Muscle of leg (tissue), 3 donors: ENCODE measurements at regions not wholly inside any gene's neighbourhood (a gene's known extent, or its start where the extent isn't known, plus 50 kb on each side); places are given as distances from the start of the nearest gene placed in this dataset.
"Not testable (repeated sequence)": the region's sequence is repeated elsewhere in the genome, so short reads cannot be mapped to it uniquely, and the experiment has no call there.

Experiments
- DNase-seq: peaks from one replicate; pipeline ENCODE4 v3.0.0; 2013
- H3K27ac ChIP-seq: one replicate; pipeline ENCODE4 v1.5.1; 2013; ENCODE audit warnings: mild to moderate bottlenecking, low read length, control low read depth
- H3K27me3 ChIP-seq: one replicate; pipeline ENCODE4 v1.6.1; 2013; ENCODE audit warnings: low read length; ENCODE audit not compliant: control insufficient read depth, insufficient read depth
- H3K36me3 ChIP-seq: one replicate; pipeline ENCODE4 v1.6.1; 2013; ENCODE audit warnings: low read length; ENCODE audit not compliant: control insufficient read depth, insufficient read depth
- H3K4me1 ChIP-seq: one replicate; pipeline ENCODE4 v1.6.1; 2013; ENCODE audit warnings: low read length; ENCODE audit not compliant: control insufficient read depth, insufficient read depth
- H3K4me3 ChIP-seq: one replicate; pipeline ENCODE4 v1.5.1; 2013; ENCODE audit warnings: low read length, control low read depth
- H3K9me3 ChIP-seq: replicated peaks from 2 replicates; pipeline ENCODE4 v1.6.1; 2013; ENCODE audit warnings: low read depth, low read length; ENCODE audit not compliant: control insufficient read depth
- WGBS: methylation state at CpG from one replicate; pipeline ENCODE4 v1.1.5; 2013; ENCODE audit warnings: missing lambda C conversion rate; ENCODE audit not compliant: insufficient coverage; 5-methylcytosine and 5-hydroxymethylcytosine counted together

DNA sequence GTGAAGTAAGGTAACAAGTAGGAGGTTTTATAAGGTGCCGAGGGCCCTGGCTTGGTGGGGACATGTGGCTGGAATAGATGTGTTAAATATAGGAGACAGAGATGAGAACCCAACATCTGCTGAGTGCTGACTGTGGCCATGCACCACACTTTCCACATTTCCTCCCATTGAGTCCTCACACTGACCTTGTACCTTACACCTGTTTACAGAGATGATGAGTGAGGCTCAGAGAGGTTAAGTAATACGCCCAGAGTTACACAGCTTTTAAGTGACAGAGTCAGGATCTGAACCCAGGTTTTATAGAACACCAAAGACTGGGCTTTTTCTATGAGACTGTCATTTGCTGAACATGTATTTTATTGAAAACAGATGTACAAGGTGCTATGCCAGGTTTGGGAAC is 70.8 kb upstream of the LTA4H start:
- Histone ChIP-seq H3K9me3 (no peaks in the 10 kb centered on the region), H3K4me3 (no peak overlapping the region), H3K27me3 (no peaks in the 10 kb centered on the region), H3K4me1 (peaks cover 8% of the 10 kb centered on the region), H3K27ac (no peak overlapping the region), H3K36me3 (no peaks in the 10 kb centered on the region)
- DNase-seq: no peak
- WGBS: 86% methylated on average over 1 of the region's 2 CpGs

DNA sequence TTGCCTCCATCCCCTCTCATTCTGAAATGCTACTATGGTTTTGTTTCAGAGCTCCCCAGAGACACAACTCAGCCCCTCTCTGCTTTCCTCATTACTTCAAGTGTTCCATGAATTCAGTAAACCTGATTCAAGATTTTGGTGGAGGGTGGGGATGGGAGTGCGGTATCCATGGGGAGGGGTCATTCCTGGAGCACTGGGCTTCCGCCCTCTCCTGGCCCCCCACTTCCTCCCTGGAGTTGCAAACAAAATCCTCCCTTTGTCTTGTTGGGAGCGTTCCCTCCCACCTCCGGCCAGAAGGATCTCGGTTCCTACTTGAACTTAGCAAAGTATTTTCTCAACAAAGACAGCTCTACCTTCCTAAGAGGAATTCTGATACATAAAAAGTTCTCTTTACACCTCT is 71.8 kb upstream of the LTA4H start:
- WGBS: no CpG with 5 or more reads among the region's 5 CpGs
- Histone ChIP-seq H3K27me3 (no peaks in the 10 kb centered on the region), H3K4me1 (peaks cover 8% of the 10 kb centered on the region), H3K27ac (peak overlapping the region; percentile 77), H3K36me3 (no peaks in the 10 kb centered on the region), H3K9me3 (no peaks in the 10 kb centered on the region), H3K4me3 (no peak overlapping the region)
- peak; percentile 35 for DNase-seq

DNA sequence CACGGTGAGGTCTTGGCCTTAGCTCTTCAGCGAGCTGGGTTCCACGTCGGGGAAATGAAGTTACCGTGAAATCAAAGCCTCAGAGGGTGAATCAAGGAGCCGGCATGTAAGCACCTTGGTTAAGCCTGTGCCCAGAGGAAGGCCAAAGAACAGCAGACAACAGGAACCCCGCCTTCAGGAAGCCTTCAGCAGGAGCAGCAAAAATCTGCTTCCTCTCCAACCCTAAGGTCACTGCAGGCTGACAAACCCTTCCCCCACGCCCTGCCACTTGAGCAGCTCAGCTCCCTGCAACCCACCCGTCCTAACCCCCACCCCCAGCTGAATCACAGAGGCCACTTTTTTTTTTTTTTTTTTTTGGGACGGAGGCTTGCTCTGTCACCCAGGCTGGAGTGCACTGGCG is 72.9 kb upstream of the LTA4H start:
- H3K9me3 ChIP-seq: no peaks in the 10 kb centered on the region
- H3K4me1 ChIP-seq: peaks cover 2% of the 10 kb centered on the region
- H3K4me3 ChIP-seq: no peak overlapping the region
- peak overlapping the region; percentile 77 for H3K27ac ChIP-seq
- no peaks in the 10 kb centered on the region for H3K36me3 ChIP-seq
- no peaks in the 10 kb centered on the region for H3K27me3 ChIP-seq
- peak; percentile 55 for DNase-seq
- 40% methylated on average over 9 of the region's 11 CpGs for WGBS

DNA sequence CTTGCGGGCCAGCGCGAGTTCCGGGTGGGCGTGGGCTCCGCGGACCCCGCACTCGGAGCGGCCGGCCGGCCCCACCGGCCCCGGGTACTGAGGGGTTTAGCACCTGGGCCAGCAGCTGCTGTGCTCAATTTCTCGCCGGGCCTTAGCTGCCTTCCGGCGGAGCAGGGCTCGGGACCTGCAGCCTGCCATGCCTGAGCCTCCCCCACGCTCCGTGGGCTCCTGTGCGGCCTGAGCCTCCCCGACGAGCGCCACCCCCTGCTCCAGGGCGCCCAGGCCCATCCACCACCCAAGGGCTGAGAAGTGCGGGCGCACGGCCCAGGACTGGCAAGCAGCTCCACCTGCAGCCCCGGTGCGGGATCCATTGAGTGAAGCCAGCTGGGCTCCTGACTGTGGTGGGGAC is 73.6 kb upstream of the LTA4H start:
- not testable (repeated sequence) for H3K4me1 ChIP-seq, H3K4me3 ChIP-seq, H3K27ac ChIP-seq, H3K36me3 ChIP-seq, DNase-seq, H3K9me3 ChIP-seq, H3K27me3 ChIP-seq
- WGBS: 96% methylated on average over 21 of the region's 31 CpGs

DNA sequence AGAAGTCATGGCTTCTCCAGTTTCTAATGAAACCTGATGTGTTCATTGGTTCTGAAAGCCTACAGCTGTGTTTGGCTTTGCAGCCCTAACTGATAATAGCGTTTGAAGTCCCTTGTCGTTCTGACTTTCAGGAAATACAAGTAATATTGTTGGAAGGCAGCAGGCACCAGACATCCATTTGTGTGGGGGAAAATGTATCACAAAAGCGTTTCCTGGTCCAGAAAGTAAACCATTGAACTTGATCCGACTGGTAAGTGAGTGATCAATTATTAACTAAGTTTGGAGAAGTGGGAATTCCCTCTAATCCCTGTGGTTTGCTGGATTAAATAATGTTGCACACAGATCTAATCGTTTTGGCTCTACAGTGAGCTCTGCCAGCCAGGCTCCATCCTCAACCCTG is 77.3 kb upstream of the LTA4H start:
- no peak overlapping the region for H3K4me3 ChIP-seq
- no peaks in the 10 kb centered on the region for H3K27me3 ChIP-seq
- no peak overlapping the region for H3K27ac ChIP-seq
- WGBS: 41% methylated on average over 5 of the region's 5 CpGs
- no peaks in the 10 kb centered on the region for H3K36me3 ChIP-seq
- H3K4me1 ChIP-seq: no peaks in the 10 kb centered on the region
- no peak for DNase-seq
- no peaks in the 10 kb centered on the region for H3K9me3 ChIP-seq

DNA sequence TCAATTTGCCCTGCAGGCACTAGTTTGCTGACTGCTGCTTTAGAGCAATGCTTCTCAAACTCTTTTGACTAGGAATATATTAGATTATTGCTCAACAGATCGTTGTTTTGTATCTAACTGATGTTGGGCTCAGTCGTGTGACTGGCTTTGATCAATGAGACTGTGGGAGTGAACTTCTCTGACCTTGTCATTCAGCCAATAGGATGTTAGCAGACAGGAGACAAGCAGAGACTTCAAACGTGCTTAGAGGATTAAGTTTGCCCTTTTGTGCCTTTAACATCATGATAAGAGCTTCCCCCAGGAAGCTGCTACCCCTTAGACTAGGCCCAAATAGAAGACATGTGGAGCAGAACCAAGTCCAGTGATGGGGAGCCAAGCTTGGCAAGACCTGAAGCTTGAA is 76.7 kb upstream of the ELK3 start:
- DNase-seq: no peak
- Histone ChIP-seq H3K9me3 (no peaks in the 10 kb centered on the region), H3K4me1 (no peaks in the 10 kb centered on the region), H3K27ac (no peak overlapping the region), H3K4me3 (no peak overlapping the region), H3K27me3 (no peaks in the 10 kb centered on the region), H3K36me3 (no peaks in the 10 kb centered on the region)
- WGBS: no CpG with 5 or more reads among the region's 3 CpGs

DNA sequence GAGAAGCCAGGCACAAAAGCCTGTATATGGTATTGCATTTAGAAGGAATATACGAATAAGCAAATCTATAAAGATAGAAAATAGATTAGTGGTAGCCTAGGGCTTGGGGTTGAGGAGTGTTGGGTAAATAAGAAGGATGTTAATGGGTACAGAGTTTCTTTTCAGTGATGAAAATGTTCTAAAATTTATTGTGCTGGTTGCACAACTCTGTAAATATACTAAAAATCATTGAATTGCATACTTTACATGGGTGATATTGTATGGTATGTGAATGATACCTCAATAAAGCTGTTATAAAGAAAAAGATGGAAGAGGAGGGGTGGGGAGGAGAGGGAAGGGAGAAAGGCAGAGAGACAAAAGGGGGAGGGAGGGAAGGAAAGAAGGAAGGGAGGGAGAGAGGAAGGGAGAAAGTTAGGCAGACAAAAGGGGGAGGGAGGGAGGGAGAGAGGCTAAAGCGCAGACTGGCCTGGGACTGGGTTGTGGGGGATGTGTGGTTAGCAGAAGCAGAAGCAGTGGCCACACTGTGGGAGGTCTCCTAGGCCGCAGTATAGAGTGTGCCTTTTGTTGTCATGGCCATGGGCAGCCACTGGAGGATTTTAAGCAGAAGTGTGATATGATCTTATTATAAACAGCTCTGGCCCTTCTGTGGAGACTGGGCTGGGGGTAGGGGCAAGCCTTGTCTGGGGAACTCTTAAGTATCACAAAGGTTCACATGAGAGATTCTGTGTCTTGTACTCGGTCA is 73.6 kb upstream of the ELK3 start:
- WGBS: 22% methylated on average over 2 of the region's 4 CpGs
- Histone ChIP-seq H3K4me3 (no peak overlapping the region), H3K27ac (no peak overlapping the region), H3K4me1 (no peaks in the 10 kb centered on the region), H3K9me3 (no peaks in the 10 kb centered on the region), H3K36me3 (no peaks in the 10 kb centered on the region), H3K27me3 (no peaks in the 10 kb centered on the region)
- DNase-seq: peak; percentile 25

DNA sequence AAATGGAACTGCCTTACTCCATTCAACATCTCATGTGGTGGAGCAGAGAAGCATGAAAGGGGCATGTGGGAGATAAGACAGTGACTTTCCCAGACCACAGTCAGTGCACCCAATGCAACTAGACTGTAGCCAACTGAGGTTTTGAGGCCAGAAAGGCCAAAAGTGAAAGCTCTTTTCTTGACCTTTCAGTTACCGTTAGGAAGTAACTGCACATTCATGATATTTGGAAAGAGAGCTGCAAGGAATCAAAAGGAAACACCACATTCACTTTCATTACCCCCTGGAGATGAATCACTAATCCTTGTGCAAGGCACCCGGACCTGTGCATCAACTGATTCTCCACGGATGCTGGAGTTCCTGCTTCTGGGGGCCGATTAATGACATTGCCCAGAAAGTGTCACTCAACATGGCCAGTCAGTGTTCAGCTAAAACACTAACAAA is 72.9 kb upstream of the ELK3 start:
- DNase-seq: no peak
- H3K27ac ChIP-seq: no peak overlapping the region
- H3K9me3 ChIP-seq: no peaks in the 10 kb centered on the region
- H3K4me1 ChIP-seq: no peaks in the 10 kb centered on the region
- 23% methylated on average over 3 of the region's 4 CpGs for WGBS
- H3K36me3 ChIP-seq: no peaks in the 10 kb centered on the region
- H3K27me3 ChIP-seq: no peaks in the 10 kb centered on the region
- no peak overlapping the region for H3K4me3 ChIP-seq

DNA sequence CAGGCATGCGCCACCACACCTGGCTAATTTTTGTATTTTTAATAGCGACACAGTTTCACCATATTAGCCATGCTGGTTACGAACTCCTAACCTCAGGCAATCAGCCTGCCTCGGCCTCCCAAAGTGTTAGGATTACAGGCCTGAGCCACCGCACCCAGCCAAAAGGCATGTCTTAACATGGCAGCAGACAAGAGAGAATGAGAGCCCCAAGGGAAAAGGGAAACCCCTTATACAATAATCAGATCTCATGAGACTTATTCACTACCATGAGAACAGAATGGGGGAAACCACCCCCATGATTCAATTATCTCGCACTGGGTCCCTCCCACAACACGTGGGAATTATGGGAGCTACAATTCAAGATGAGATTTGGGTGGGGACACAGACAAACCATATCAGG is 65.9 kb upstream of the ELK3 start:
- not testable (repeated sequence) for H3K27ac ChIP-seq, H3K9me3 ChIP-seq, H3K27me3 ChIP-seq, DNase-seq, H3K4me3 ChIP-seq, H3K4me1 ChIP-seq, H3K36me3 ChIP-seq
- 84% methylated on average over 4 of the region's 7 CpGs for WGBS

DNA sequence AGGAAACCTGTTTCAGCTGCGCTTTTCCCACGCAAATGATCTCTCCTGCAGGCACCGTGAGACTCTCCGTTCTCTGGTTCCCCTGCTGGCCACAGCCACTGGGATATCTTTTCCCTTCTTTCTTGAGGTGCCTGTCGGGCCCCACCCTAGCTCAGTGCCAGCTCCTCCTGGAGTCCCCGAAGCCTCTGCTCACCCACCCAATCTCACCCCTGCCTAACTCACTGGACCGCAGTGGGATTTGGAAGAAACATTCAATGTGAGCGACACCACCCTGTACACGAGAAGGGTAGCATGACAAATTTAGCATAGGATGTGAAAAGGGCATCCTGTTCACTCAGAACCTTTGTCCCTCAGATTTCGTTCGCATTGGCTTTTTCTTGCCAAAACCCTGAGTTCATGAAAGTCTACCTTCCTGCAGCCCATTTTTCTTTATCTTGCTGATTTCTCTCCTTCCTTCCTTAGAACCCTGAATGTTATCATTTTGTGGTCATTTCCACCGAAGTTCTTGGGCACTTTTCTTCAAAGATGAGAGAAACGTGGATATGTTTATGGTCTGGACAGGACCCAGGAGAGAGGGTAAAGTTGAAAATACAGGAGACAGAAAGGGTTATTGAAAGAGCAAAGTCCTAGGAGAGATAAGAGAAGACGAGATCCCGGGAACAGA is 63.6 kb upstream of the ELK3 start:
- H3K27ac ChIP-seq: no peak overlapping the region
- H3K4me3 ChIP-seq: no peak overlapping the region
- no peaks in the 10 kb centered on the region for H3K27me3 ChIP-seq
- H3K4me1 ChIP-seq: no peaks in the 10 kb centered on the region
- WGBS: 68% methylated on average over 12 of the region's 15 CpGs
- no peaks in the 10 kb centered on the region for H3K9me3 ChIP-seq
- no peak for DNase-seq
- H3K36me3 ChIP-seq: no peaks in the 10 kb centered on the region
